Uterus (tissue), 3 donors: ENCODE measurements at regions not wholly inside any gene's neighbourhood (a gene's known extent, or its start where the extent isn't known, plus 50 kb on each side); places are given as distances from the start of the nearest gene placed in this dataset.

ENCODE experiments used
- DNase-seq, 2 donors: peaks; one replicate each; pipeline ENCODE4 v3.0.0-alpha.2; 2019 to 2020
- H3K27ac ChIP-seq, 2 donors: fragments of 200-600 bp; sonication (generic); 1 replicate in 1 of 2; 2 replicates in 1 of 2; pipeline ENCODE4 v1.5.1; 2016 to 2018
- H3K27me3 ChIP-seq, 2 donors: fragments of 200-600 bp; sonication (generic); one replicate each; pipeline ENCODE4 v1.5.1; 2018 to 2019; ENCODE audit warnings: control low read depth in 1 of 2
- H3K36me3 ChIP-seq, 2 donors: fragments of 200-600 bp; sonication (generic); one replicate each; pipeline ENCODE4 v1.5.1; 2019; ENCODE audit warnings: control low read depth in 1 of 2
- H3K4me1 ChIP-seq, 2 donors: fragments of 200-600 bp; sonication (generic); one replicate each; pipeline ENCODE4 v1.5.1; 2018 to 2019; ENCODE audit warnings: control low read depth in 1 of 2
- H3K4me3 ChIP-seq, 2 donors: fragments of 200-600 bp; sonication (generic); 1 replicate in 1 of 2; 2 replicates in 1 of 2; pipeline ENCODE4 v1.5.1; 2018 to 2019; ENCODE audit warnings: mild to moderate bottlenecking in 1 of 2
- H3K9me3 ChIP-seq, 2 donors: fragments of 200-600 bp; sonication (generic); one replicate each; pipeline ENCODE4 v1.5.1; 2019; ENCODE audit warnings: control low read depth in 1 of 2
- POLR2A ChIP-seq, 2 donors: fragments of 450-650 bp; IDR thresholded peaks; one replicate each; pipeline ENCODE4 v1.6.1; 2016; ENCODE audit warnings: antibody characterized with exemption in 2 of 2, mild to moderate bottlenecking in 1 of 2, moderate library complexity in 1 of 2
- intact Hi-C: fragments of 100-400 bp; cut with DNase I; formaldehyde crosslinking; loops from one replicate; pipeline ENCODE4 v1.15.1; 2023; ENCODE audit warnings: low total_unique reads
- TF ChIP-seq, protein P1 (sequence below), 4 experiments: fragments of 200-600 bp in 2 of 4; fragments of 450-650 bp in 2 of 4; sonication (generic) in 2 of 4; IDR thresholded peaks; one replicate each; pipeline ENCODE4 v1.5.1; 2016 to 2019; ENCODE audit warnings: antibody characterized with exemption in 4 of 4, mild to moderate bottlenecking in 2 of 4, moderate library complexity in 1 of 4
- donor health status: DM: yes; HTN: yes; CAD: no.

DNA sequence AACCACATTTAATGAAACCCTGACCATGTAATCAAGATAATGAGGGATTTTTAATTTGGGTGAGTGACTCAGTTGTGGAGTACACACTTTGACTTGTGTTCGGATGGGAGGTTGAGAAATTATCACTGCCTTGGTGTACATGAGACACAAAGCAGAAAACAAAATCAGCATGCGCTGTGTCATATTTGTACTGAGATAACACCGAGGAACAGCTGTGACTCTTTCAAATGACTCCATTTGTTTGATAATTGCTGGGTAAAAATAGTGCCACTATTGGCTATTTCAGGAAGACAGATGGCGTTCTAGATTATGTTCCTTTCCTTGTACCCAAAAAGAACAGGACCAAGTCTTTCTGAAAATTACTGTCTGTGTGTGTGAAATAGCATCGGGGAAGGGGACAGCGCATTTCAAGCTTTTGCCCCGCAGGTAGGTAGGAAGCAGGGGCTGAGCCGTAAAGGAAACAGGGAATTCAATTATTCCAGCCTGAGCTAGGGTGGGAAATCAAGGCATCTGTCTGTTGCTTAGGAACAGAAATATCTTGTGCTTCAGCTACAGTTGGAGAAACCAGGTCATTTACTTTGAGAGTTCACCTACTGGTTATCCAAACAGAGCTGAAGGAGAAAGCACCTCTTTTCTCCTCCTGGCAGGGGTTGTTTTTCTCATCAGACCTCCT lies 114.3 kb downstream of the SNAPC1 start:
- no peaks in the 10 kb centered on the region for H3K36me3 ChIP-seq
- DNase-seq: no peak
- no peaks in the 10 kb centered on the region for H3K9me3 ChIP-seq
- H3K4me1 ChIP-seq: no peaks in the 10 kb centered on the region
- no peak overlapping the region for H3K27ac ChIP-seq
- H3K27me3 ChIP-seq: no peaks in the 10 kb centered on the region
- intact Hi-C loops: no loop called here
- no peak overlapping the region for H3K4me3 ChIP-seq
- TF ChIP-seq POLR2A (IDR thresholded peaks at IDR 0.05): no peak
- TF ChIP-seq, protein P1, sequence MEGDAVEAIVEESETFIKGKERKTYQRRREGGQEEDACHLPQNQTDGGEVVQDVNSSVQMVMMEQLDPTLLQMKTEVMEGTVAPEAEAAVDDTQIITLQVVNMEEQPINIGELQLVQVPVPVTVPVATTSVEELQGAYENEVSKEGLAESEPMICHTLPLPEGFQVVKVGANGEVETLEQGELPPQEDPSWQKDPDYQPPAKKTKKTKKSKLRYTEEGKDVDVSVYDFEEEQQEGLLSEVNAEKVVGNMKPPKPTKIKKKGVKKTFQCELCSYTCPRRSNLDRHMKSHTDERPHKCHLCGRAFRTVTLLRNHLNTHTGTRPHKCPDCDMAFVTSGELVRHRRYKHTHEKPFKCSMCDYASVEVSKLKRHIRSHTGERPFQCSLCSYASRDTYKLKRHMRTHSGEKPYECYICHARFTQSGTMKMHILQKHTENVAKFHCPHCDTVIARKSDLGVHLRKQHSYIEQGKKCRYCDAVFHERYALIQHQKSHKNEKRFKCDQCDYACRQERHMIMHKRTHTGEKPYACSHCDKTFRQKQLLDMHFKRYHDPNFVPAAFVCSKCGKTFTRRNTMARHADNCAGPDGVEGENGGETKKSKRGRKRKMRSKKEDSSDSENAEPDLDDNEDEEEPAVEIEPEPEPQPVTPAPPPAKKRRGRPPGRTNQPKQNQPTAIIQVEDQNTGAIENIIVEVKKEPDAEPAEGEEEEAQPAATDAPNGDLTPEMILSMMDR (IDR thresholded peaks at IDR 0.05): no peak

DNA sequence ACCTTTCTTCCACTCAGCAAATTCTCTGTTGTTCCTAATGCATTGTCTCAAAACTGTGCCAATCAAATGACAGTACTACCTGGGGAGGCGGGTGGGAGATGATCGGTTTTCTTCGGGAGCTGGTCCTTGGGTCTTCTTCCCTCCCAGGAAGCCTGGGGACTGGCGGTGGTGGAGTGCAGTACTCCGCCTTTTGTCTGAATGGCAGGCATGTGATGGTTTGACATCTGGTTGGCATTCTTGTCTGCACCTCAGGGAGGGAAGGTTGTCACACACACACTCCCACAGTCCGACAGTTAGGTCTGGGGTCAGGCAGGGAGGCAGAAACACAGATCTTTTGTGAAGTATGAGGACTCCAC lies 114.8 kb downstream of the SNAPC1 start:
- TF ChIP-seq, protein P1 (IDR thresholded peaks at IDR 0.05): no peak
- no peak for TF ChIP-seq POLR2A (IDR thresholded peaks at IDR 0.05)
- no peaks in the 10 kb centered on the region for H3K9me3 ChIP-seq
- DNase-seq: no peak
- no peaks in the 10 kb centered on the region for H3K27me3 ChIP-seq
- no peaks in the 10 kb centered on the region for H3K4me1 ChIP-seq
- intact Hi-C loops: no loop called here
- no peak overlapping the region for H3K4me3 ChIP-seq
- no peaks in the 10 kb centered on the region for H3K36me3 ChIP-seq
- no peak overlapping the region for H3K27ac ChIP-seq

DNA sequence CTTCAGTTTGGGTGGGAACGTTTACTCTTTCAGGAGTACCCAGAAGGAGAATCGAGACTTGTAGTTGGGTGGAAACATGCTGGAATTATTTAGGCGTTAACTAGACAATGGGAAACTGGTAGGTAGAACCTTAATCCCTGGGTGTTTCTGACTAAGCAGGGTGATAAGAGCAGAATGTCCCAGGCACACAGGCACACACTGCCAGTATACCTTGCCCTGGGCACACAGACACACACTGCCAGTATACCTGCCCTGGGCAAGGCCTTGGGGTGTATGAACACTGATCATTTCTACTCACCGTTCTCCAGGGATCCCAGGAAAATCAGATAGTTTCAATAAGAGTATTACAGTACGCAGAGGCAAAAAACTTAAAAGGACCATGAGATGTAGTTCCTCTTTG lies 115.5 kb downstream of the SNAPC1 start:
- Histone ChIP-seq H3K9me3 (no peaks in the 10 kb centered on the region), H3K4me1 (no peaks in the 10 kb centered on the region), H3K27ac (no peak overlapping the region), H3K36me3 (no peaks in the 10 kb centered on the region), H3K4me3 (no peak overlapping the region), H3K27me3 (no peaks in the 10 kb centered on the region)
- no peak for DNase-seq
- TF ChIP-seq POLR2A (IDR thresholded peaks at IDR 0.05): no peak
- TF ChIP-seq, protein P1 (IDR thresholded peaks at IDR 0.05): no peak
- intact Hi-C loops: no loop called here

DNA sequence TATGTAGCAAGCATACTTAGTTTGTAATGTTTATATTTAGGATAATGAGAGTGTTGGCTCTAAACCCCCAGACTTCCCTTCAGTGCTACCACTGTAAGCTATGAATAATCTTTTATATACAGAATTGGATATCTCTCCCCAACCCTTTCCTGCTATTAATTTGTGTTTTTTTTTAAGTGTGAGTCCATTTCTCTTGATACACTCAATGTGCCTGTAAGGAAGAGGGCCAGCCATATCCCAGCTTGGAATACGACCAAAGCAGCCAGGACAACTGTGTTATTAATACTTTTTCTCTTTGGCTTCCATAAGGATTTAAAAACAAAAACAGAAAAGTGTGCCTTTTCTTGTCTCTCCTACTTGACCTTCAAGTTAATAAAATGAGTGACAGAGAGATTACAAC lies 116.7 kb downstream of the SNAPC1 start:
- no peak for TF ChIP-seq POLR2A (IDR thresholded peaks at IDR 0.05)
- TF ChIP-seq, protein P1 (IDR thresholded peaks at IDR 0.05): no peak
- no peaks in the 10 kb centered on the region for H3K36me3 ChIP-seq
- no peak overlapping the region for H3K27ac ChIP-seq
- DNase-seq: no peak
- no peaks in the 10 kb centered on the region for H3K9me3 ChIP-seq
- no peak overlapping the region for H3K4me3 ChIP-seq
- intact Hi-C loops: no loop called here
- H3K27me3 ChIP-seq: no peaks in the 10 kb centered on the region
- H3K4me1 ChIP-seq: no peaks in the 10 kb centered on the region

DNA sequence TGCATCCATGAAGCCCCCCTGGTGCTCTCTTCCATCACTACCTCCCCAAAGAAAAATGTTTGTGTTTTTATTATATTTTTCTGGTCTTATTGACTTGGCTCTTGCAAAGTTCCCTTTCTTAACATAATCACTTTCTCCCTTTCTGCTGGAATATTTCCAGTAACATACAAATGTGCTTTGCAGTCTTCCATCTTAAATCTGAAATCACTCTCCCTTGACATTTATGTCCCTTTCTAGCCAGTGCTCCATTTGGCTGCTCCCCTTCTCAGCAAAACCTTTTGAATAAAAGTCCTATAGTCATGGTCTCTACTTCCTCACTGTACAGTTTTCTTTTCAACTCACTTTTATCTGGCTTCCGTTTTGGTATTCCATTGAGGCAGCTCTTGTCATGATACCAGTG lies 118.8 kb downstream of the SNAPC1 start:
- DNase-seq: no peak
- Histone ChIP-seq H3K4me1 (no peaks in the 10 kb centered on the region), H3K27ac (no peak overlapping the region), H3K9me3 (no peaks in the 10 kb centered on the region), H3K27me3 (no peaks in the 10 kb centered on the region), H3K36me3 (no peaks in the 10 kb centered on the region), H3K4me3 (no peak overlapping the region)
- TF ChIP-seq POLR2A (IDR thresholded peaks at IDR 0.05): no peak
- TF ChIP-seq, protein P1 (IDR thresholded peaks at IDR 0.05): no peak
- intact Hi-C loops: no loop called here
